Activated CD8-positive, alpha-beta memory T cell treated with anti-CD3 and anti-CD28 coated beads, Interleukin-2, amount 50 U/mL, for 24 hours (primary cell): ENCODE measurements at regions not wholly inside any gene's neighbourhood (a gene's known extent, or its start where the extent isn't known, plus 50 kb on each side); places are given as distances from the start of the nearest gene placed in this dataset.

Experiments
- DNase-seq: peaks from one replicate; pipeline ENCODE4 v3.0.0-alpha.2; 2020; ENCODE audit errors: extremely low read depth

- DNase-seq = no peak
Measured at GRCh38 chr13:24050292-24050711, 110.2 kb upstream of the SPATA13 start.

GRCh38 chr13:24050796-24051715 lies 109.5 kb upstream of the SPATA13 start:
- DNase-seq = no peak

GRCh38 chr13:24052547-24053518 lies 107.7 kb upstream of the SPATA13 start:
- no peak for DNase-seq

GRCh38 chr13:24053519-24054251 lies 106.8 kb upstream of the SPATA13 start:
- DNase-seq = peak; percentile 27

- no peak for DNase-seq
Measured at GRCh38 chr13:24056616-24057137, 103.8 kb upstream of the SPATA13 start.

GRCh38 chr13:24060993-24061392 lies 99.5 kb upstream of the SPATA13 start:
- no peak for DNase-seq

GRCh38 chr13:24063281-24063877 lies 97.1 kb upstream of the SPATA13 start:
- DNase-seq = no peak

GRCh38 chr13:24064371-24064770 lies 96.1 kb upstream of the SPATA13 start:
- DNase-seq = no peak

GRCh38 chr13:24065176-24065575 lies 95.3 kb upstream of the SPATA13 start:
- DNase-seq = no peak

- DNase-seq = no peak
Measured at GRCh38 chr13:24066405-24067295, 93.9 kb upstream of the SPATA13 start.

GRCh38 chr13:24068472-24068871 lies 92.0 kb upstream of the SPATA13 start:
- no peak for DNase-seq

- DNase-seq = no peak
Measured at GRCh38 chr13:24071016-24071415, 89.5 kb upstream of the SPATA13 start.

- DNase-seq = no peak
Measured at GRCh38 chr13:24071423-24072075, 89.0 kb upstream of the SPATA13 start.

- no peak for DNase-seq
Measured at GRCh38 chr13:24073657-24074056, 86.9 kb upstream of the SPATA13 start.

- no peak for DNase-seq
Measured at GRCh38 chr13:24074678-24075077, 85.8 kb upstream of the SPATA13 start.

- no peak for DNase-seq
Measured at GRCh38 chr13:24075137-24075975, 85.2 kb upstream of the SPATA13 start.

- no peak for DNase-seq
Measured at GRCh38 chr13:24076109-24076508, 84.4 kb upstream of the SPATA13 start.

GRCh38 chr13:24076636-24077035 lies 83.9 kb upstream of the SPATA13 start:
- DNase-seq = no peak

GRCh38 chr13:24080134-24080533 lies 80.4 kb upstream of the SPATA13 start:
- DNase-seq = no peak
